PC-9 (cell line): ENCODE measurements at regions not wholly inside any gene's neighbourhood (a gene's known extent, or its start where the extent isn't known, plus 50 kb on each side); places are given as distances from the start of the nearest gene placed in this dataset.

Source experiments
- CTCF ChIP-seq: fragments of 200-600 bp; sonication (generic); conservative IDR thresholded peaks from 2 replicates; pipeline ENCODE4 v1.6.1; 2017; ENCODE audit warnings: mixed run types, antibody characterized with exemption, mild to moderate bottlenecking, moderate library complexity
- EZH2 ChIP-seq: fragments of 200-600 bp; sonication (generic); IDR thresholded peaks from 2 replicates; pipeline ENCODE4 v1.8.0; 2017; ENCODE audit warnings: antibody characterized with exemption, low read depth

DNA sequence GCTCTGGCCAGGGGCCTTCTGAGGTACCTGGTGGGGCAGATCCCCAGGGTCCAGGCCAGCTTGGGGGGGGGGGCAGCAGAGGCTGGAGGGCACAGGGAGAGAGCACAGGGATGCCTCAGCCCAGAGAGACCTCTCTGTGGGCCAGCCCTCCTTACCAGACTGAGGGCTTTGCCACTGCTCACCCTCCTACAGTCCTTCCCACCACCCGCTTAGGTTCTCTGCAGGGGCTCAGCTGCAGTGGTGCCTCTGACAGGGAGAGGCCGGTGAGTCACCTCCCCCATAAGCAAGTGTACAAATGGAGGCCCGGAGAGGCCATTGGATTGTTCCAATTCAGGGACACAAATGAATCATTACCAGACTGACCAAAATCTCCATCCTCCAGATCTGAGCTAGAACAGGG is 68.1 kb upstream of the LMO1 start:
- no peak for TF ChIP-seq CTCF
- TF ChIP-seq EZH2: no peak
